HCT116 (cell line): ENCODE measurements at regions not wholly inside any gene's neighbourhood (a gene's known extent, or its start where the extent isn't known, plus 50 kb on each side); places are given as distances from the start of the nearest gene placed in this dataset.

ENCODE experiments used
- ATAC-seq: fragments of 200-7000 bp; cut with Tn5 transposase; 2 replicates; pipeline ENCODE4 v1.9.1; 2020; ENCODE audit warnings: mild to moderate bottlenecking, moderate library complexity
- BruUV-seq: library from RNA; stranded (reverse); fragments of 400-500 nt; replicated peaks from 2 replicates; lab custom pipeline; 2021; lab: Mats Ljungman, UMichigan
- CTCF ChIA-PET: fragments of 300-600 bp; sonication (Branson Sonifier 250); formaldehyde crosslinking; loops from one replicate; lab custom pipeline; 2021; ENCODE audit warnings: antibody characterized with exemption; lab: Charles Lee
- POLR2A ChIA-PET: fragments of 300-600, 350-600 bp; sonication (Branson Sonifier 250); formaldehyde crosslinking; loops from one replicate; lab custom pipeline; 2021; ENCODE audit warnings: antibody characterized with exemption; lab: Charles Lee
- RAD21 ChIA-PET, 2 experiments: fragments of 300-600 bp; sonication (Branson Sonifier 250); formaldehyde crosslinking; loops; one replicate each; lab custom pipeline; 2023; ENCODE audit warnings: low total read pairs in 2 of 2; ENCODE audit not compliant: uncharacterized antibody in 2 of 2, unreplicated experiment in 2 of 2, low non-redundant PET in 1 of 2; lab: Charles Lee
- DNase-seq: peaks from one replicate; pipeline ENCODE4 v3.0.0-alpha.2; 2010; ENCODE audit warnings: low read depth, low spot score
- H2AFZ ChIP-seq: fragments of 200-600 bp; shearing (Covaris generic), sonication (generic); 2 replicates; pipeline ENCODE4 v1.6.1; 2017; ENCODE audit warnings: low read depth, mixed run types, mixed read lengths, antibody characterized with exemption, low read length; ENCODE audit not compliant: poor library complexity, severe bottlenecking
- H3K27ac ChIP-seq: 2 replicates; pipeline ENCODE4 v1.5.1; 2012; ENCODE audit warnings: low read depth, low read length
- H3K27me3 ChIP-seq: fragments of 200-600 bp; sonication (generic); 2 replicates; pipeline ENCODE4 v1.6.1; 2016; ENCODE audit warnings: mixed run types, low read length, mixed read lengths; ENCODE audit not compliant: insufficient read depth
- H3K36me3 ChIP-seq, 2 experiments: fragments of 200-500 bp in 1 of 2; fragments of 200-600 bp in 1 of 2; sonication (Bioruptor generic) in 1 of 2; sonication (generic) in 1 of 2; 2 replicates each; pipeline versions ENCODE4 v1.5.1 to v1.6.1; 2014 to 2016; ENCODE audit warnings: low read length in 2 of 2, inconsistent platforms in 1 of 2, mixed read lengths in 1 of 2, mixed run types in 1 of 2; ENCODE audit not compliant: insufficient read depth in 2 of 2, control insufficient read depth in 1 of 2
- H3K4me1 ChIP-seq, 2 experiments: fragments of 200-600 bp in 1 of 2; sonication (generic) in 1 of 2; 2 replicates each; pipeline versions ENCODE4 v1.5.1 to v1.6.1; 2012 to 2017; ENCODE audit warnings: low read length in 2 of 2, inconsistent platforms in 1 of 2, mild to moderate bottlenecking in 1 of 2, mixed read lengths in 1 of 2, mixed run types in 1 of 2, moderate library complexity in 1 of 2; ENCODE audit not compliant: insufficient read depth in 2 of 2, control insufficient read depth in 1 of 2
- H3K4me2 ChIP-seq: fragments of 200-600 bp; sonication (generic); 2 replicates; pipeline ENCODE4 v1.6.1; 2017; ENCODE audit warnings: mixed run types, low read length, mixed read lengths
- H3K4me3 ChIP-seq, 2 experiments: fragments of 200-600 bp in 1 of 2; sonication (generic) in 1 of 2; replicated peaks in 1 of 2; 2 replicates each; pipeline ENCODE4 v1.5.1; 2011 to 2016; ENCODE audit warnings: low read length in 2 of 2, control low read depth in 1 of 2, low read depth in 1 of 2, mild to moderate bottlenecking in 1 of 2, mixed read lengths in 1 of 2, mixed run types in 1 of 2
- H3K79me2 ChIP-seq: fragments of 200-600 bp; sonication (generic); 2 replicates; pipeline ENCODE4 v1.6.1; 2017; ENCODE audit warnings: mild to moderate bottlenecking, mixed run types, low read length, moderate library complexity, mixed read lengths; ENCODE audit not compliant: insufficient read depth
- H3K9ac ChIP-seq: fragments of 200-600 bp; sonication (generic); 2 replicates; pipeline ENCODE4 v1.6.1; 2016; ENCODE audit warnings: low read length, mixed read lengths
- H3K9me2 ChIP-seq: fragments of 200-600 bp; sonication (generic), shearing (Covaris generic); 2 replicates; pipeline ENCODE4 v1.6.1; 2017; ENCODE audit warnings: mixed run types, mild to moderate bottlenecking, moderate library complexity; ENCODE audit not compliant: insufficient read depth
- H3K9me3 ChIP-seq, 2 experiments: fragments of 200-500 bp in 1 of 2; fragments of 200-600 bp in 1 of 2; sonication (Bioruptor generic) in 1 of 2; sonication (generic) in 1 of 2; 2 replicates each; pipeline ENCODE4 v1.6.1; 2014 to 2017; ENCODE audit warnings: low read length in 2 of 2, mixed read lengths in 2 of 2, inconsistent platforms in 1 of 2, low read depth in 1 of 2, mild to moderate bottlenecking in 1 of 2, mixed run types in 1 of 2, moderate library complexity in 1 of 2; ENCODE audit not compliant: control insufficient read depth in 1 of 2, insufficient read depth in 1 of 2
- H4K20me1 ChIP-seq: fragments of 200-600 bp; sonication (generic), shearing (Covaris generic); 2 replicates; pipeline ENCODE4 v1.6.1; 2017; ENCODE audit warnings: mixed run types, mild to moderate bottlenecking, moderate library complexity; ENCODE audit not compliant: insufficient read depth
- CBX3 ChIP-seq: IDR thresholded peaks from 2 replicates; pipeline ENCODE4 v1.6.1; 2012; ENCODE audit warnings: low read depth
- CEBPB ChIP-seq: IDR thresholded peaks from 2 replicates; pipeline ENCODE4 v1.6.1; 2012; ENCODE audit warnings: low read depth
- ELF1 ChIP-seq: IDR thresholded peaks from 2 replicates; pipeline ENCODE4 v1.6.1; 2012; ENCODE audit warnings: low read depth, borderline replicate concordance
- EZH2 ChIP-seq: fragments of 200-600 bp; sonication (generic); IDR thresholded peaks from 2 replicates; pipeline ENCODE4 v1.6.1; 2017; ENCODE audit warnings: antibody characterized with exemption, mixed run types
- FOSL1 ChIP-seq: IDR thresholded peaks from 2 replicates; pipeline ENCODE4 v1.6.1; 2012; ENCODE audit warnings: low read depth
- JUND ChIP-seq: IDR thresholded peaks from 2 replicates; pipeline ENCODE4 v1.6.1; 2012
- POLR2A ChIP-seq: IDR thresholded peaks from 2 replicates; pipeline ENCODE4 v1.7.0; 2011; ENCODE audit warnings: borderline replicate concordance; ENCODE audit not compliant: insufficient read depth, insufficient read length; ENCODE audit errors: extremely low read depth
- SP1 ChIP-seq: IDR thresholded peaks from 2 replicates; pipeline ENCODE4 v1.6.1; 2012; ENCODE audit warnings: low read depth
- SRF ChIP-seq: IDR thresholded peaks from 2 replicates; pipeline ENCODE4 v1.6.1; 2012; ENCODE audit warnings: low read depth
- TCF7L2 ChIP-seq: IDR thresholded peaks from 2 replicates; pipeline ENCODE4 v1.7.0; 2011; ENCODE audit warnings: borderline replicate concordance, inconsistent platforms; ENCODE audit not compliant: insufficient read depth, insufficient read length; ENCODE audit errors: extremely low read depth
- ZFX ChIP-seq: fragments of 450-650 bp; IDR thresholded peaks from 2 replicates; pipeline ENCODE4 v1.6.1; 2017
- intact Hi-C: fragments of 100-400 bp; cut with micrococcal nuclease; formaldehyde crosslinking; loops from 2 replicates; pipeline ENCODE4 v1.10.0; 2022
- TF ChIP-seq, protein P1 (sequence below): IDR thresholded peaks from 2 replicates; pipeline ENCODE4 v1.6.1; 2012
- TF ChIP-seq, protein P2 (sequence below): IDR thresholded peaks from 2 replicates; pipeline ENCODE4 v1.6.1; 2012; ENCODE audit warnings: low read depth

DNA sequence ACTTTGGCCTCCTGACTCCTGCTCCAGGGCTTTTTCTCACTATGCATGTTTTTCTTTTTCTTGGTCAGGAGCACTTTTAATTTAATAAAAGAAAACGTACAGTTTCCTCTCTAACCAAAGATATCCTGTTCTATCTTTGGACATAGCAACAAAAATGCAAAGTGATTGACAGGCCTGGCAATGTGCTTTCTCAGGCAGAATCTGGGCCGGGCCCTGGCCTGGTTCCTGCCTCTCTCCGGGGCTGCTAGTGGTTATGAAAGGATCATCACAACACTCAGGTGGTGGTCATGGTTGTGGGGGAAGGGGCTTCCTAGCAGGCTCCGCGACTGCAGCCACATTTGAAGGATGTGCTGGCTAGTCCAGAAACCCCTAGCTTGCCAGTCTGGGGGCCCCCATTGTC, 85.8 kb upstream of the USP24 start:
- BruUV-seq, result no TSS peak
- Histone ChIP-seq H2AFZ (no peak overlapping the region), H3K4me3 (no peak overlapping the region), H4K20me1 (no peaks in the 10 kb centered on the region), H3K4me2 (no peak overlapping the region), H3K36me3 (no peaks in the 10 kb centered on the region), H3K27me3 (no peaks in the 10 kb centered on the region), H3K9me2 (no peaks in the 10 kb centered on the region), H3K9me3 (no peaks in the 10 kb centered on the region), H3K79me2 (no peaks in the 10 kb centered on the region), H3K9ac (no peak overlapping the region), H3K4me1 (0 out of 4 replicates have a peak, but pooled peaks cover 0 to 2% of the 10 kb centered on the region in 2 experiments), H3K27ac (no peak overlapping the region)
- ATAC-seq (no peak), DNase-seq (no peak)
- ChIA-PET CTCF (no interaction called here), POLR2A (no interaction called here), RAD21 (no interaction called here)
- no peak for TF ChIP-seq EZH2
- no peak for TF ChIP-seq TCF7L2
- no peak for TF ChIP-seq JUND
- no peak for TF ChIP-seq CBX3
- TF ChIP-seq CEBPB, result no peak
- no peak for TF ChIP-seq SP1
- TF ChIP-seq, protein P1, sequence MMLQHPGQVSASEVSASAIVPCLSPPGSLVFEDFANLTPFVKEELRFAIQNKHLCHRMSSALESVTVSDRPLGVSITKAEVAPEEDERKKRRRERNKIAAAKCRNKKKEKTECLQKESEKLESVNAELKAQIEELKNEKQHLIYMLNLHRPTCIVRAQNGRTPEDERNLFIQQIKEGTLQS, result no peak
- TF ChIP-seq ELF1, result no peak
- TF ChIP-seq ZFX, result no peak
- no peak for TF ChIP-seq POLR2A
- TF ChIP-seq FOSL1, result no peak
- TF ChIP-seq, protein P2, sequence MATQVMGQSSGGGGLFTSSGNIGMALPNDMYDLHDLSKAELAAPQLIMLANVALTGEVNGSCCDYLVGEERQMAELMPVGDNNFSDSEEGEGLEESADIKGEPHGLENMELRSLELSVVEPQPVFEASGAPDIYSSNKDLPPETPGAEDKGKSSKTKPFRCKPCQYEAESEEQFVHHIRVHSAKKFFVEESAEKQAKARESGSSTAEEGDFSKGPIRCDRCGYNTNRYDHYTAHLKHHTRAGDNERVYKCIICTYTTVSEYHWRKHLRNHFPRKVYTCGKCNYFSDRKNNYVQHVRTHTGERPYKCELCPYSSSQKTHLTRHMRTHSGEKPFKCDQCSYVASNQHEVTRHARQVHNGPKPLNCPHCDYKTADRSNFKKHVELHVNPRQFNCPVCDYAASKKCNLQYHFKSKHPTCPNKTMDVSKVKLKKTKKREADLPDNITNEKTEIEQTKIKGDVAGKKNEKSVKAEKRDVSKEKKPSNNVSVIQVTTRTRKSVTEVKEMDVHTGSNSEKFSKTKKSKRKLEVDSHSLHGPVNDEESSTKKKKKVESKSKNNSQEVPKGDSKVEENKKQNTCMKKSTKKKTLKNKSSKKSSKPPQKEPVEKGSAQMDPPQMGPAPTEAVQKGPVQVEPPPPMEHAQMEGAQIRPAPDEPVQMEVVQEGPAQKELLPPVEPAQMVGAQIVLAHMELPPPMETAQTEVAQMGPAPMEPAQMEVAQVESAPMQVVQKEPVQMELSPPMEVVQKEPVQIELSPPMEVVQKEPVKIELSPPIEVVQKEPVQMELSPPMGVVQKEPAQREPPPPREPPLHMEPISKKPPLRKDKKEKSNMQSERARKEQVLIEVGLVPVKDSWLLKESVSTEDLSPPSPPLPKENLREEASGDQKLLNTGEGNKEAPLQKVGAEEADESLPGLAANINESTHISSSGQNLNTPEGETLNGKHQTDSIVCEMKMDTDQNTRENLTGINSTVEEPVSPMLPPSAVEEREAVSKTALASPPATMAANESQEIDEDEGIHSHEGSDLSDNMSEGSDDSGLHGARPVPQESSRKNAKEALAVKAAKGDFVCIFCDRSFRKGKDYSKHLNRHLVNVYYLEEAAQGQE, result no peak
- TF ChIP-seq SRF, result no peak
- intact Hi-C loops, result no loop called here
